HG02571 (cell line): ENCODE measurements at regions not wholly inside any gene's neighbourhood (a gene's known extent, or its start where the extent isn't known, plus 50 kb on each side); places are given as distances from the start of the nearest gene placed in this dataset.
"Not testable (repeated sequence)": the region's sequence is repeated elsewhere in the genome, so short reads cannot be mapped to it uniquely, and the experiment has no call there.

Experiments
- ATAC-seq: cut with Tn5 transposase; IDR thresholded peaks from one replicate; pipeline ENCODE4 v1.9.1; 2021; ENCODE audit warnings: mild to moderate bottlenecking, moderate library complexity; ENCODE audit not compliant: unreplicated experiment

- ATAC-seq, result no peak
These were observed 1026.9 kb upstream of the ADGRB3 start for GRCh38 chr6:67608099-67608749.

DNA sequence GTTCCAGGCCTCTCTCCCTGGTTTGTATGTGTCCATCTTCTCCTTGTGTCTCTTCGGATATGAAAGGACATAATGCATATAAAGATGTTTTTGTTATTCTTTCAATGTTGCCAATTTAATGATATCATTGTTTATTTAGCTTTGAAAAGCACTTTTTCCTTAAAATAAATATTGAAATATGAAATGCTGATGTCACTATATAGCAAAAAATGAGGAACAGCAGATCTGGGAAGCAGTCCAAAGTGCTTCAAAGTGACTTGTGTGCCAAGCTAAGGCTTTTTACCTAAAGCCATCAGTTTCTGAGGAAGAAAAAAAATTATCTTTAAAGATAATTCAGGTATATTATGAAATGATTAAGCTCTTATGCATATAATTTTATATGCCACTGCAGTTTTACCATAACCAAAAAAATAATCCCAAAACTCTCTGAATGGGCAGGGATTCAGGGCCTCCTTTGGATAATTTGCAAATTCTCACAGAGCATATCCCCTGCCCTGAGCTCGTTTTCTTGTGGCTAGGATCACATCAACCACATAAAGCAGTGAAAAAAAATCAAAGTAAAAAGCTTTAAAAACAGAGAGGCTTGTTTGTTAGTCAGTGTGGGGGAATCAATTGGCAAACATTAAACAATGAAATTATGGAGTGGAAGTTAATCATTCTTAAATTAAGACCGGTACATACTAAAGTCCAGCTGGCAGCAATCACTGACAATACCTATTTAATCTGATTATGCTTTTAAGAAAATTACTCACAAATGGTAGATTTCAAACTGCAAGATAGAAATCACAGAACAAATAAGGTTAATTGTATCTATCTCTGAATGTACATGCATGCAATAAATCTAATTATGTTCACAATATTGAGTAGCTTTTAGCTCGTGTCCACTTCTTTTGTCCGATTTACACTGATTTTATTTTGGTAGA lies 1027.9 kb upstream of the ADGRB3 start:
- no peak for ATAC-seq

DNA sequence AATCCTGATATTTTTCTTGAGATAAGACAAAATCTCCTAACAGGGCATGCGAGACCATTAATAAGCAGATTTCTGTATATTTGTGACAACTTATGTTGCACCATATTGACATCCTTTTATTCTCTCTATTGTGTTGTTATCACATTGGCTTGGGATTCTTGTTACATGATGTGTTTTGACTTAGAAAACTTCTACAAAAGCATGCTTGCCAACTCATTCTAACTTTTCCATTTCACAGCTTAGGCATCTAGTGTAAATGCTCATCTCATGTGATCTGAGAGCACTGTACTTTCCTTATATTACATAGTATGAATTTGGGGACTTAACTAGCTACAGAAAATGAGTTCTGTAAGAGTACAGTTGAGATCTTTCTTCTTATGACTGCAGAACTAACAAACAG lies 1040.7 kb upstream of the ADGRB3 start:
- ATAC-seq, result no peak

GRCh38 chr6:67593247-67593646 lies 1041.8 kb upstream of the ADGRB3 start:
- no peak for ATAC-seq

DNA sequence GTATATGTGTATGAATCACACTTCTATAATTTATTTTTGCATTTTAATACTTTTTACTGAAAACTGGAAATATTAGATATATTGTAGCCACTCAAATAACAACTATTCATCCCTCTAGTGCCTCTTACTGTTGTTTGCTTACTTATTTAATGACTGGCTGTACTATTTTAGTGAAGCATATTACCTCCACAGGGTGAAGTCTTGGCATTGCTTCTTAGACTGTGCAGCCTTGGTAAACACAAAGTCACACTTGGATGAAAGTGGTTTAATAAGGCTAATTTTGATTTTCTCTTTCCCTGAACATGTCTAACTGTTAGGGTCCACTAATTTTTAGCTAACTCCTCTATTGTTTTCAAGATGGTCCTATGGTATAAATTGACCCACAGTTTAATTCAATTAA lies 1043.2 kb upstream of the ADGRB3 start:
- ATAC-seq, result no peak

DNA sequence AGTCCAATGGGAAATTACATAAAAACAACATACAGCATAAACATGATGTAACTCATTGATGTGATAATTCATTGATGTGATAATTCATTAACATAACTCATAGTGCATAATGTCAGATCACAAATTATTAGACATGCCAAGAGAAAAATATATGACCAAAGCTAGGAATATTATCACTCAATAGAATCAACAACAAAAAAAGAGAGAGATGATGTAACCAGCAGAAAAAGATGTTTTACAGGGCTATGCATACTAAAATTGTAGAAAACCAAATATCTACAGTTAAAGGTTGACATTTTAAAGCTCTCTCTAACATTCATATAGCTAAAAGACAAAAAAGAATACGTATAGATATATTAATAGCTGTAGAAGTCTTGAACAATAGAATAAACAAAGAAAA lies 1067.2 kb upstream of the ADGRB3 start:
- ATAC-seq, result no peak

- ATAC-seq, result no peak
These were observed 1071.4 kb upstream of the ADGRB3 start for GRCh38 chr6:67563671-67564070.

DNA sequence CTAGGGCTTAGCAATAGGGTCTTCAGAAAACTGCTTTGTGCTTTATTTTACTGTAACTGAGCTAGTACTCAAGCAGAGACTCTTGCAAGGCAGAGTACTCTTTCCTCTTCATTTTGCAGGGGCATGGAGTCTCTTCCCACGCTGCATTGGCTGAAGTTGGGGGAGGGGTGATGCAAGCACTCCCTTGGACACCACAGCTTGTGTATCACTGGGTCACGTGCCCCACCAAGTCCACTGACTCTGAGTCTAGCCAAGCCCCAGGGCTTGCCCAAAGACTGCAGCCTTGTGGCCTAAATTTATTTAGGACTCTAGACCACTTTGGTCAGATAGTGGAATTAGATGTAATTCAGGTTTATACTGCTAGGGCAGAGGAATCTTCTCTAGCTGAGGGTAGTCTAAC lies 1075.0 kb upstream of the ADGRB3 start:
- ATAC-seq, result no peak

DNA sequence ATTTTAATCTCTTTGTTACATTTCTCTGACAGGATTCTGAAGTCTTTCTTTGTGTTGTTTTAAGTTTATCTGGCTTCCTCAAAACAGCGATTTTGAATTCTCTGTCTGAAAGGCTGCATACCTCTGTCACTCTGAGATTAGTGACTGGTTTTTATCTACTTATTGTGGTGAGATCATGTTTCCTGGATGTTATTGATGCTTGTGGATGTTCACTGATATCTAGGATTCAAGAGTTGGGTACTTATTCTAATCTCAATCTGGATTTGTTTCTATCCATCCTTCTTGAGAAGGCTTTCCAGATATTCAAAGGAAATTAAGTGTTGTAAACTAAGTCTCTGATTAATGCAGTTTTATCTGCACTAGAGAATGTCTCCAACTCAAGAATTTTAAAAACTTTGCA lies 1076.1 kb upstream of the ADGRB3 start:
- no peak for ATAC-seq

- ATAC-seq, result no peak
These were observed 1090.1 kb upstream of the ADGRB3 start for GRCh38 chr6:67544851-67545452.

- ATAC-seq, result no peak
These were observed 1093.5 kb upstream of the ADGRB3 start for GRCh38 chr6:67541586-67541985.

- no peak for ATAC-seq
These were observed 1097.0 kb upstream of the ADGRB3 start for GRCh38 chr6:67538032-67538431.

DNA sequence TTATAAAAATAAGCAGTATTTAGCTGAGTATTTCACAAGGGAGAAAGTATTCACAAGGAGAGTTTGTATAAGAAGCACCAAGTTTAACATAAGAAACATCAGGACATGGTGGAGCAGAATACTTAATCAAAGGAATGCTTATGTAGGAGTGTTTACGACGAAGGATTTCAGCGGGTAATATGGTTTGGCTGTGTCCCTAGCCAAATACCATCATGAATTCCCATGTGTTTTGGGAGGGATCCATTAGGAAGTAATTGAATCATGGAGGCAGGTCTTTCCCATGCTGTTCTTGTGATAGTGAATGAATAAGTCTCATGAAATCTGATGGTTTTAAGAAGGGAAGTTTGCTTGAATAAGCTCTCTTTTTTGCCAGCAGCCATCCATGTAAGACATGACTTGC lies 1099.1 kb upstream of the ADGRB3 start:
- no peak for ATAC-seq

- no peak for ATAC-seq
These were observed 1128.7 kb upstream of the ADGRB3 start for GRCh38 chr6:67506352-67506751.

DNA sequence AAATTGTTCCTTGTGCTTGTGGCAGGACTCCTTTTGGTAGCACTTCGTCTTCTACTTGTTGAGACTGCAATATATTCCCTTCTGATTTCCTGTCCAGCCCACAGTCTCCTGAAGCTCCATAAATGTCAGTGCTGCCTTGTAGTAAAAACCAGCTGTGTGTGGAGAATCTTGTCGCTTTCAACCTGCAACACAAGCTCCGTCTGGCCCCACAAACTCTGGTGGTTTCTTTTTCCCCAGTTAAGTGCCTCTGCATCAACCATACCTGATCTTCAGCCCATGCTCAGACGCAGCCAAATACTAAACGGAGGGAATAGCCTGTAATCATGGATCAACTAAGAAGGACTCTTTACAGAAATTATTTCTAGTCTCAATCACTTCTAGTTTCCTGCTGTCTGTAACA lies 1133.3 kb upstream of the ADGRB3 start:
- no peak for ATAC-seq

GRCh38 chr6:67497749-67498148 lies 1137.3 kb upstream of the ADGRB3 start:
- no peak for ATAC-seq

DNA sequence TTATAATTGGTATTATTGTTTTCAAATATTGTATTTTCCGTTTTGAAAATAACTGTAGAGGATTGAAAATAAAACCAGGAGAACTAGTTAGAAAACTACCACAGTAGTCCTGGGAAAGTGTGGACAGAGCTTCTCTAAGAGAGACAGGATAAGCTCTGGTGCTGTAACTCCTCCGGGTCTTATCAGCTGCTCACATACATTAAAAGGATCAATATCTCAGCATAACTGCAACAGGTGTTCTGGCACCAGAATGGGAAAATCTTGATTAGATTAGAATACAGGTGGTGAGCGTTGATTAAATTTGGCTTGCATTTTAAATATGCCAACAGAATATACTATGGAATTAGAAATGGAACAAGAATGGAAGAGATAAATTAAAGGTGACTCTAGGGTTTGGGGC lies 1138.9 kb upstream of the ADGRB3 start:
- ATAC-seq, result no peak

DNA sequence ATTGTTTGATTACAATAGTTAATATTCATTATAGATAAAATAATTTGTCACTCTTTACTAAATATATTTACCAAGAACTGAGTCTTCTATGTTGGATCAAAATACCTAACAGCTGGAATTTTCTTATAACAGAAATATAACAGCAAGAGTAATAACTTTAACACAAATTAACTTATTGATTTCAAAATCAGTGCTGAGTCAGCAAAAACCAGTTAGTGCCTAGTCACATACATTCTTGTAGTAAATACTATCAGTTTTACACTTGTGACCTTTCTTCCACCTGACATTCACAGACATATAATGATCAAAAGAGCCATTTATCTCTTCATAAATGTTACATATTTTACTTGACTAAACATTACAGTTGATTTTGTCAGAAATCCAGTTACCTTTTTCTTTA lies 1141.4 kb upstream of the ADGRB3 start:
- no peak for ATAC-seq

DNA sequence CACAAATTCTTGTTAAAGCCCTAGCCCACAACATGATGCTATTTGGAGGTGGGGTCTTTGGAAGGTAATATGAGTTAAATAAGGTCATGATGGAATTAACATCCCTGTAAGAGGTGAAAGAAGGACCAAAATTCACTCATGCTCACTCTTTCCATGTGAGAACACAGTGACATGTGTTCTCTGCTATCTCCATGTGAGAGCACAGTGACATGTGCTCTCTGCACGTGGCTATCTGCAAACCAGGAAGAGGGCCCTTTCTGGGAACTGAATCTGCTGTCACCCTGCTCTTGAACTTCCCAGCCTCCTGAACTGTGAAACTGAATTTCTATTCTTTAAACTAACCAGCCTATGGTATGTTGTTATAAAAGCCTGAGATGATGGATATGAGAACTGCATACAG lies 1159.4 kb upstream of the ADGRB3 start:
- no peak for ATAC-seq

- ATAC-seq, result no peak
These were observed 1167.7 kb upstream of the ADGRB3 start for GRCh38 chr6:67467341-67467740.

DNA sequence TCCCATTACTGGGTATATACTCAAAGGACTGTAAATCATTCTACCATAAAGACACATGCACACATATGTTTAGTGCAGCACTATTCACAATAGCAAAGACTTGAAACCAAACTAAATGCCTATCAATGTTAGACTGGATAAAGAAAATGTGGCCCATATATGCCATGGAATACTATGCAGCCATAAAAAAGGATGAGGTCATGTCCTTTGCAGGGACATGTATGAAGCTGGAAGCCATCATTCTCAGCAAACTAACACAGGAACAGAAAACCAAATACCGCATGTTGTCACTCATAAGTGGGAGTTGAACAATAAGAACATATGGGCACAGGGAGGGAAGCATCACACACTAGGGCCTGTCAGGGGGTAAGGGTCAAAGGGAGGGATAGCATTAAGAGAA lies 1172.4 kb upstream of the ADGRB3 start:
- not testable (repeated sequence) for ATAC-seq

DNA sequence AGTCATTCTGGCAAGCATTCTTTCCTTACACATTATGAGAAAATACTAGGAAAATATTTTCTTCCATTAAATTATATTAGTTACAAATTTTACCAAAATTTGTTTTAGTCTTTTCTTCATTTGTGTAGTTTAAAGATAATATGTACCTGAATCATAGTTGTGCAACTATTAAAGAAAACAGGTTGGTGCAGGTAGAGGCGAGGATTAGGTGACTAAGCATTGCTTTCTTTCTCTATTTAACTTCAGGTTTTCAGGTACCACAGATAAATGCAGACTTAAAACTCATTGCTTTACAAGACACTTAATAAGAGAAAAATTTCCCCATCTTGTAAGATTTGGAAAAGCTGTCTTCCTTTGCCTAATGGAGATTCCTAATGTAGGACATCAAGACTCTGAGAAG lies 1175.5 kb upstream of the ADGRB3 start:
- ATAC-seq, result no peak
